GM19238 (cell line): ENCODE measurements at regions not wholly inside any gene's neighbourhood (a gene's known extent, or its start where the extent isn't known, plus 50 kb on each side); places are given as distances from the start of the nearest gene placed in this dataset.

ENCODE experiments used
- DNase-seq: peaks from one replicate; pipeline ENCODE4 v3.0.0; 2011; ENCODE audit warnings: low spot score; ENCODE audit not compliant: insufficient read length

- no peak for DNase-seq
Observed at GRCh38 chr1:221343607-221344006, 398.3 kb downstream of the DUSP10 start.

DNA sequence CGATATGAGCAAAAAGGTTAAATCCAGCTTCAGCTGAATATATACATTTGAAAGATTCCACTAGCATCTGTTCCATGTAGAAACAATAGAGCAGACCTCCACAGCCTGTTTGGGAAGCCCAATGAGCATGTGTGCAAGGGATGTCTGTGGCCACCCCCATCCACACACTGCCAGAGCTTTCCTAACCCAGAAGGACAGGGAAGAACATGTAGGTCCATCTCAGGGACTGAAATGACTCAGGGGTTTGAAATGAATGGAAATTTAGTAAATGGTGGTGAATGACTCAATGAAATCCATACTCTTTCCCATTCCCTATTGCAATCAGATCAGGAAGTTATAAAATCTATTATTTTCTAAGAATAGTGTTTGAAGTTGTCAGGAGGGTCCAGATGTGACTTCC is 397.2 kb downstream of the DUSP10 start:
- DNase-seq, result no peak

- DNase-seq, result no peak
Observed at GRCh38 chr1:221347706-221348105, 394.2 kb downstream of the DUSP10 start.

GRCh38 chr1:221350091-221350490 is 391.8 kb downstream of the DUSP10 start:
- DNase-seq, result no peak

- DNase-seq, result no peak
Observed at GRCh38 chr1:221356693-221357092, 385.2 kb downstream of the DUSP10 start.

- no peak for DNase-seq
Observed at GRCh38 chr1:221363039-221363438, 378.9 kb downstream of the DUSP10 start.

GRCh38 chr1:221366495-221367110 is 375.3 kb downstream of the DUSP10 start:
- no peak for DNase-seq

- DNase-seq, result no peak
Observed at GRCh38 chr1:221371705-221372104, 370.2 kb downstream of the DUSP10 start.

DNA sequence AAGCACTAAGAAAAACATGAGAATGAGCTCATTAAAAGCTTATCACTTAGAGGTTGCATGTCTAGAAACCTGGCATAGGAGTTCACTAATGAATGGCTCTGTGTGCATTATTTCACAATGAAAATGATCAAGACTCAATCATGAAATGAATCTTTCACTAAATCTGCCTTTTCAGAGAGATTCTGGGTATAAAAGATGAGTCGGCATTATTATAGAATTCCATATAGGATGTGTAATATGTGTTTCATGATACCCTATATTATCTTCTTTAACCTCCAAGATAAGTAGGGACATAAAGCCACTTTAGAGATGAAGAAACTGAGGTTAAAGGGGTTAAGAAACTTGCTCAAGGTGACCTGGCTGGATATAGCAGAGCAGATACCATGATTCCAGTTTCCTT is 368.1 kb downstream of the DUSP10 start:
- DNase-seq, result no peak

GRCh38 chr1:221376286-221376685 is 365.6 kb downstream of the DUSP10 start:
- DNase-seq, result no peak

GRCh38 chr1:221381910-221382623 is 359.8 kb downstream of the DUSP10 start:
- no peak for DNase-seq

GRCh38 chr1:221392453-221392852 is 349.4 kb downstream of the DUSP10 start:
- DNase-seq, result no peak

DNA sequence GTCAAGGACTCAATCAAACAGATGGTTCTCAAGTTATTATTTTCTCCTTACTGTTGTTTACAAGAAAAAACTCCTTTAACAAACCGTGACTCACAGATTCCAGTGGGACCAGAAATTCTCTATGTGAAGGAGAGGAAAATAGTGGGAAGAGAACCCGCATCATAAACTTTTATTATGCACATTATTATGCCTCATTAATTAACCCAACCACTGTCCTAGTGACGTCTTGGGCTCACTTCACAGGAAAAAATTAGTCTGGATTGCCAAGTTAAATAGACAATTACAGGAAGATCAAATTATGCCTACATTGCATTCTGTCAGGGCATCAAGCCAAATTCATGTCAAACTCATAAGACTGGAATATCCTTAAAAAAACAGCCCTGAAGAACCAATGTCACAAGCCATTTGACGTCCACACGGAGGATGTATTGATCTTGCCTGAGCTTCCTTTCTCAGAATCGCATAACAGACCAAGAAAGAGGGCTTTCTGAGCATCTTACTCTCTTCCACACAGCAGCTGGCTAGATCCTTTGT is 347.8 kb downstream of the DUSP10 start:
- no peak for DNase-seq

- DNase-seq, result no peak
Observed at GRCh38 chr1:221396526-221396925, 345.4 kb downstream of the DUSP10 start.

DNA sequence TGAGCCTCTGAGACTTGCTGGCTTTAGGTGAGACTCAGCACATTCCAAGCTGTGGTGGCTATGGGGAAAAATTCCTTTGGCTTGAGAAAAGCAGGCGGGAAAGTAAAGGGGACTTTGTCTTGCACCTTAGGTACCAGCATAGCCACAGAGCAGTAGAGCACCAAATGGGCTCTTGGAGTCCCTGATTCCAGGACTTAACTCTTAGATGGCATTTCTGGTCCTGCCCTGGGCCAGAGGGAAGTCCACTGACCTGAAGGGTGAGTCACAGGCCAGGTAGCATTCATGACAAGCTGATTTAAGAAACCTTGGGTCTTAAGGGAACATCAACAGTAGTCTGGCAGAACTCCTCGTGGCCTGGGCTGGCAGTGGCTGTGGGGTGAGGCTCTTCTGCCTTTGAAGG is 344.7 kb downstream of the DUSP10 start:
- DNase-seq, result no peak

GRCh38 chr1:221397606-221398005 is 344.3 kb downstream of the DUSP10 start:
- DNase-seq, result no peak

DNA sequence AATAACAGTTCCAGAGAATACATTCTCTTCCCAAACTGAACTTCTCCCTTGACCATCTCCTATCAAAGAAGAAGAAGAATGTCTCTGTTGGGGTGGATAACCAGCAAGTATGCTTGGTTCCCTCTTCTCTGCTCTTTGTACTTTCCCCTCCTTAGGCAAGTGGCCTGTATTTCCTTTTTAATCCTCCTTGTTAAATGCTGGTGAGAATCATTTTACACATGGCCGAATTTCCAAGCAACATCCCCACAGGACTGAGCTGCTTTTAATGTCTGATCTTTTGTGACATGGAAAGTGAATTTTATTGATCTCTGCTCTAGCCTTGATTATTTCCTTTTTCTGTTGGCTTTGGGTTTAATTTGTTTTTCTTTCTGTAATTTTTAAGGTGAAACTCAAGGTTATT is 336.7 kb downstream of the DUSP10 start:
- DNase-seq, result no peak

- DNase-seq, result no peak
Observed at GRCh38 chr1:221408117-221408803, 333.6 kb downstream of the DUSP10 start.

DNA sequence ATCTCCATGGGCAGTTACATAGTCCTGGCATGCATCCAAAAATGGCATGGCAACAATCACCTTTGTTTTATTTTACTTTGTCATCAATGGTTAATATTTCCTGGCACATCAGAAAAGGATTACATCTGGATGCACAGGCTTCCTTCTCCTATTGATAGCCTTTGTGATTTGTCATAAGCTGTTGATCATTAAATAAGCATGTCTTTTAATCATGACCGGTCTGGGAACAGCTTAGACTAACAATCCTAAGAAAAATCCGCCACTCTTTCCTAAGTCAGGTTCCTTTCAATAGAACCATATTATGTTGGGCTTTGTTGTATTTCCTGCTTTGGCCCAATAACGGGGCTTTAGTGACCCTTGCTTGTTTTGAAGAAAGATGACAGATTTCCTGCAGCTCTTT is 330.6 kb downstream of the DUSP10 start:
- no peak for DNase-seq

GRCh38 chr1:221414772-221415539 is 326.9 kb downstream of the DUSP10 start:
- no peak for DNase-seq

DNA sequence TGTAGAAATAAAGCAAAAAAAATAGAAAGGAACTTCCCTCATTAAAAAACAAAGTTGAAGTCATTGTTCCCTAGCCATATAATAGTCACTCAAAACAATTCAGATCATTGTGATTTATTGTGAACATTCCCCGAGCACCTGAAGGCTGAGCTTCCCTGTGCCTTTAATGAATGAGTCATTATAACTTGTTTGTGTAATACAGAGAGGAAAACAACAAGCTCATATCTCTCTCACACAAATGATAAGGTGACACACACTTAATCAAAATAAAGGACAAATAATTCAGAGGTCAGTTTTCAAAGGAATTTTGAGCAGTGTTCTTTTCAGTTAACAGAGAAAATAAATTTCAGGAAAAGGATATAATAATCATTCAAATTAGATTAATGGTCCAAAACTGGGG is 326.2 kb downstream of the DUSP10 start:
- DNase-seq, result no peak

GRCh38 chr1:221416142-221416541 is 325.7 kb downstream of the DUSP10 start:
- no peak for DNase-seq
